ENCODE measurements at regions not wholly inside any gene's neighbourhood (a gene's known extent, or its start where the extent isn't known, plus 50 kb on each side); places are given as distances from the start of the nearest gene placed in this dataset.

- ATAC-seq (replicated peaks; ENCODE audit: extremely low read depth, poor library complexity, severe bottlenecking) (no peak), DNase-seq (ENCODE audit: low spot score in 2 of 2) (no peak)
- Mint-ChIP-seq H3K27me3 (peaks cover 48% of the 10 kb centered on the region), H3K9me3 (no peaks in the 10 kb centered on the region), H3K36me3 (ENCODE audit: insufficient read depth) (no peaks in the 10 kb centered on the region), H3K4me3 (no peak overlapping the region), H3K4me1 (no peaks in the 10 kb centered on the region), H3K27ac (ENCODE audit: low read depth) (no peak overlapping the region)
Observed at GRCh38 chr1:13930151-13930550, 230.2 kb downstream of the PRDM2 start.

DNA sequence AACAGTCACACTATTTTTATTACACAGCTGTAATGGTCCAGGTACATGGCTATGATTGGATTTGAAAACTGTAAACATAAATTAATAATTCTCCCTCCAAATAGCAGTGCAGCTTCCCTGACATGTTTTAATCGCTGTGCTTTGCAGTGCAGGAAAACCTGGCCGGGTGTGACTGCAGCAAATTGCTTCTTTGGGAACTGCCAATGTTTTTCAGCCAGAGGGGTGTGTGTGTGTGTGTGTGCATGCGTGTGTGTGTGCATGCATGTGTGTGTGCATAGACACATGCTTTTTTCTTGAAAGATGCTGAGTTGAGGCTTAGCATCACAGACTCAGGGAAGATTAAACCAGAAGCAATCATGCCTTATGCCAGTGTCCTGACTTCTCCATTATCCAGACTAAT is 231.2 kb downstream of the PRDM2 start:
- no peaks in the 10 kb centered on the region for H3K9me3 Mint-ChIP-seq
- H3K4me3 Mint-ChIP-seq, result no peak overlapping the region
- H3K36me3 Mint-ChIP-seq (ENCODE audit: insufficient read depth), result no peaks in the 10 kb centered on the region
- H3K27me3 Mint-ChIP-seq, result peaks cover 38% of the 10 kb centered on the region
- no peak overlapping the region for H3K27ac Mint-ChIP-seq (ENCODE audit: low read depth)
- DNase-seq (ENCODE audit: low spot score in 2 of 2), result no peak
- H3K4me1 Mint-ChIP-seq, result no peaks in the 10 kb centered on the region
- no peak for ATAC-seq (replicated peaks; ENCODE audit: extremely low read depth, poor library complexity, severe bottlenecking)

GRCh38 chr1:13935336-13935735 is 235.3 kb downstream of the PRDM2 start:
- Mint-ChIP-seq H3K27ac (ENCODE audit: low read depth) (no peak overlapping the region), H3K4me3 (no peak overlapping the region), H3K9me3 (no peaks in the 10 kb centered on the region), H3K36me3 (ENCODE audit: insufficient read depth) (no peaks in the 10 kb centered on the region), H3K4me1 (no peaks in the 10 kb centered on the region), H3K27me3 (peaks cover 47% of the 10 kb centered on the region)
- ATAC-seq (replicated peaks; ENCODE audit: extremely low read depth, poor library complexity, severe bottlenecking), result no peak
- no peak for DNase-seq (ENCODE audit: low spot score in 2 of 2)

DNA sequence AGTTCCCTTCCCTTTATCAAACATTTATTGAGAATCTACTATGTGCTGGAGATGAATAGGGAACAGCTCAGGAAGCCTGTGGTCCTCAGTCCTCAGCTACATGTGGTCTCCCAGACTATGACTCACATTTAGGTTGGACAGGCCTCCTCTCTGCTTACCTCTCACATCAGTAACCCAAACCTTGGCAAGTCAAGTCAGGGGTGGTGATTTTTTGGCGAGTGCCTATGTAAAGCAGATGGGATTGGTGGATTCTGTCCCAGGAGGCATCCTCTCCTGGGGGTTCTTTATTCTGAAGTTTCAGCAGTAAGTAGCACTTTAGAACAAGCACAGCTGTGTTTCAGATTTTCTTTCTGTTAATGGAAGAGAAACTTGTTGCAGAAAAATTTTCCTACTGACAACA is 241.3 kb downstream of the PRDM2 start:
- Mint-ChIP-seq H3K9me3 (no peaks in the 10 kb centered on the region), H3K4me3 (no peak overlapping the region), H3K27me3 (peaks cover 62% of the 10 kb centered on the region), H3K4me1 (no peaks in the 10 kb centered on the region), H3K27ac (ENCODE audit: low read depth) (no peak overlapping the region), H3K36me3 (ENCODE audit: insufficient read depth) (no peaks in the 10 kb centered on the region)
- DNase-seq (ENCODE audit: low spot score in 2 of 2) (no peak), ATAC-seq (replicated peaks; ENCODE audit: extremely low read depth, poor library complexity, severe bottlenecking) (no peak)

DNA sequence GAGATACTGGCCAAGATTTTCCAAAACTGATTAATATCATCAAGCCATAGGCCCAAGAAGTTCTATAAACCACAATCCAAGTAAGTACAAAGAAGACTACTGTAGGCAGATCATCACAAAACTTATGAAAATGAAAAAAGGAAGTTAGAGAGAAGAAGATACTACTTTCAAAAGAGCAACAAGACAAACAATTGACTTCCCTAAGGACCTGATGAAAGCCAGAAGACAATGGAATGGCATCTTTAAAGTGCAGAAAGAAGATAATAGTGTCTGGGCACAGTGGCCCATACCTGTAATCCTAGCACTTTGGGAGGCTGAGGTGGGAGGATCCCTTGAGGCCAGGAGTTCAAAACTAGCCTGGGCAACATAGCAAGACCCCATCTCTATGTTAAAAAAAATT is 243.1 kb downstream of the PRDM2 start:
- Mint-ChIP-seq H3K27ac (ENCODE audit: low read depth) (no peak overlapping the region), H3K9me3 (no peaks in the 10 kb centered on the region), H3K4me1 (no peaks in the 10 kb centered on the region), H3K27me3 (peaks cover 60% of the 10 kb centered on the region), H3K4me3 (no peak overlapping the region), H3K36me3 (ENCODE audit: insufficient read depth) (no peaks in the 10 kb centered on the region)
- DNase-seq (ENCODE audit: low spot score in 2 of 2), result no peak
- ATAC-seq (replicated peaks; ENCODE audit: extremely low read depth, poor library complexity, severe bottlenecking), result no peak

DNA sequence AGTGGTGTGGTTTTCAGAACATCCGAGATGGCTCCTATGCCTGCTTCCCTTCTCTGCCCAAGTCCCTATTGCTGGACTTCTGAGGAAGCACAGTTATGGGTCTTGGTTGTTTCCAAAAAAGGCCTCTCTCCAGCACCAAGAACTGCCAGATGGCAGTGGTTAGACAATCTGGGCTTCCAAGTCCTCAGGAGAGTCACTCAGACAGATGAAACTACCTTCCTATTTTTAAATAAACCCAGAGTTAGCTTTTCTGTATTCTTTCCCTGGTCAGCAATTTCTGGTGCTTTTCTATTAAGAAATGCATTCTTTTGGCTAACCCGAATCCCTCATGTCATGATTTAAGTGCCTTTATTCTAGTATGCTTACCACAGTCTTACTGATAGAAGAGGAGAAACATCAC is 245.9 kb downstream of the PRDM2 start:
- Mint-ChIP-seq H3K36me3 (ENCODE audit: insufficient read depth) (no peaks in the 10 kb centered on the region), H3K27me3 (peaks cover 52% of the 10 kb centered on the region), H3K4me3 (no peak overlapping the region), H3K9me3 (no peaks in the 10 kb centered on the region), H3K4me1 (no peaks in the 10 kb centered on the region), H3K27ac (ENCODE audit: low read depth) (no peak overlapping the region)
- DNase-seq (ENCODE audit: low spot score in 2 of 2) (no peak), ATAC-seq (replicated peaks; ENCODE audit: extremely low read depth, poor library complexity, severe bottlenecking) (no peak)

DNA sequence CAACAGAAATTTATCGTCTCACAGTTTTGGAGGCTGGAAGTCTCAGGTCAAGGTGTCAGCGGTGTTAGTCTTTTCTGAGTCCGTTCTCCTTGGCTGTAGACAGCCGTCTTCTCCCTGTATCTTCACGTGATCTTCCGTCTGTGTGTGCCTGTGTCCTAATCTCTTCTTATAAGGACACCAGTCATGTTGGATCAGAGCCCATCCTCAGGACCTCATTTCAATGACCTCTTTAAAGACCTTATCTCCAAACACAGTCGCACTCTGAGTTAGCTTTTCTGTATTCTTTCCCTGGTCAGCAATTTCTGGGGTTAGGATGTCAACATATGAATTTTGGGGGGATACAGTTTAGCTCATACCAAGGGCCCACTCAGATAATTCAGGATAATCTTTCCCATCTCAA is 247.7 kb downstream of the PRDM2 start:
- ATAC-seq (replicated peaks; ENCODE audit: extremely low read depth, poor library complexity, severe bottlenecking), result no peak
- no peak overlapping the region for H3K27ac Mint-ChIP-seq (ENCODE audit: low read depth)
- H3K36me3 Mint-ChIP-seq (ENCODE audit: insufficient read depth), result peaks cover 1% of the 10 kb centered on the region

GRCh38 chr1:13948396-13948795 is 248.4 kb downstream of the PRDM2 start:
- Mint-ChIP-seq H3K36me3 (ENCODE audit: insufficient read depth) (peaks cover 1% of the 10 kb centered on the region), H3K4me1 (no peaks in the 10 kb centered on the region), H3K4me3 (no peak overlapping the region), H3K9me3 (no peaks in the 10 kb centered on the region), H3K27ac (ENCODE audit: low read depth) (no peak overlapping the region), H3K27me3 (peaks cover 46% of the 10 kb centered on the region)
- DNase-seq (ENCODE audit: low spot score in 2 of 2) (no peak), ATAC-seq (replicated peaks; ENCODE audit: extremely low read depth, poor library complexity, severe bottlenecking) (no peak)

More for the DNA sequence above, 247.7 kb downstream of the PRDM2 start:
- no peak overlapping the region for H3K4me3 Mint-ChIP-seq
- H3K27me3 Mint-ChIP-seq, result peaks cover 46% of the 10 kb centered on the region
- DNase-seq (ENCODE audit: low spot score in 2 of 2), result no peak
- H3K4me1 Mint-ChIP-seq, result no peaks in the 10 kb centered on the region
- H3K9me3 Mint-ChIP-seq, result no peaks in the 10 kb centered on the region

DNA sequence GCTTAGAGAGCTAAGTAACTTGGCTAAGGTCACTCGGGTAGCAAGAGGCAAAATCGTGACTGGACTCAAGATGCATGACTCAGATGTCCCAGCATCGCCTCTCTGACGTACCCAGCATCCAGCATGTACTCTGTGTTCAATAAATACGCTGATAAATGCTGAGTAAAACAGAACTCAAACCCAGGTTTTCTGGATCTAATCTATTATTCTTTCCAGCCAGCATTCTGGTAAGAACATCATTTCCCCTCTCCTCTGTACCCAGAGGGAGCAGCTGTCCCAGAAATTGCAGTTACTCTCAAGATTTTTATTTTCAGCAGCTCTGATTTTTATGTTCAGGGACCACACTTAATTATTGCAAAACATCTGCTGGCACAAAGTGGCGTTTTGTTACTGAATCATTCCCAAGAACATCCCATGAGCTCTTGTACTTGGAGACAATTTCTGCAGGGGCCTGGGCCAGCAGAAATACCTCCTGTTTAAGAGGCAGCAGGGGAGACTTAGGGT is 249.0 kb downstream of the PRDM2 start:
- ATAC-seq (replicated peaks; ENCODE audit: extremely low read depth, poor library complexity, severe bottlenecking) (no peak), DNase-seq (ENCODE audit: low spot score in 2 of 2) (no peak)
- no peaks in the 10 kb centered on the region for H3K4me1 Mint-ChIP-seq
- H3K9me3 Mint-ChIP-seq, result no peaks in the 10 kb centered on the region
- H3K4me3 Mint-ChIP-seq, result no peak overlapping the region
- H3K27me3 Mint-ChIP-seq, result peaks cover 45% of the 10 kb centered on the region
- no peak overlapping the region for H3K27ac Mint-ChIP-seq (ENCODE audit: low read depth)
- peaks cover 1% of the 10 kb centered on the region for H3K36me3 Mint-ChIP-seq (ENCODE audit: insufficient read depth)

DNA sequence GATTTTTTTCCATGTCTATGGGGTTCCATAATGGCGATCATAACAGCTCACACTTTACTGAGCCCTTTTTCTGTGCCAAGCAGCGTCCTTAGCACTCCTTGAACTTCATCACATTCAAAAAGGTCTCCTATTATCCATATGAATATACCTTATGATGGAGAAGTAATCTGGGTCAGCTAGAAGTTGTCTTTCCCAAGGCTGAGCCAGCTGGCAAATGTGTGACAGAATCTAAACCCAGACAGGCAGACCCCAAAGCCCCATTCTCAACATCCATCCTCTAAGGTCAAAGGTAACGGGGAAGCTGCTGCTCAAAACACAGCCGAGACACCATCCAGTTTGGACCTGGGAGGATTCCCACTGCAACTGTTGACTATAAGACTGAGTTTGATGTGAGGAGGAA is 249.6 kb downstream of the PRDM2 start:
- Mint-ChIP-seq H3K4me3 (no peak overlapping the region), H3K27me3 (peaks cover 39% of the 10 kb centered on the region), H3K36me3 (ENCODE audit: insufficient read depth) (peaks cover 1% of the 10 kb centered on the region), H3K9me3 (no peaks in the 10 kb centered on the region), H3K4me1 (no peaks in the 10 kb centered on the region), H3K27ac (ENCODE audit: low read depth) (no peak overlapping the region)
- ATAC-seq (replicated peaks; ENCODE audit: extremely low read depth, poor library complexity, severe bottlenecking), result no peak
- no peak for DNase-seq (ENCODE audit: low spot score in 2 of 2)

DNA sequence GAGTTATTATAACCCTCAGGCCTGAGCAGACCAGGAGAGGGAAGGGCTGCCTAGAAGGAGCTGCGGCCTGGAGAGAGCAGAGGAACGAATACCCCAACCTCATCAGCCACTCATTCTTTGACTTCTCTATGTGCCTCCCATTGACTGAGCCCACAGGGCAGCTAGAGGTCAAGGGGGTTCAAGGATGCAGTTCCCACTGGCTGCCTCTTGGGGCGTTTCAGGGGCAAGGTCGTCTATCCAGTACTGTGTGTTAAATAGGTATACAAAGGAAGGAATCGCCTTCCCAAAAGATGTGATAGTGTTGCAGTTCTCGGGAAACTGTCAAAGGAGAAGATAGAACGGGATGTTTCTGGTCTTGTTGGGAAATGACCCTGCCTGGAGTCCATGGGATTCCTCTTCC is 250.6 kb downstream of the PRDM2 start:
- H3K4me3 Mint-ChIP-seq, result no peak overlapping the region
- H3K27me3 Mint-ChIP-seq, result peaks cover 33% of the 10 kb centered on the region
- ATAC-seq (replicated peaks; ENCODE audit: extremely low read depth, poor library complexity, severe bottlenecking) (no peak), DNase-seq (ENCODE audit: low spot score in 2 of 2) (no peak)
- H3K4me1 Mint-ChIP-seq, result no peaks in the 10 kb centered on the region
- H3K9me3 Mint-ChIP-seq, result no peaks in the 10 kb centered on the region
- no peak overlapping the region for H3K27ac Mint-ChIP-seq (ENCODE audit: low read depth)
- H3K36me3 Mint-ChIP-seq (ENCODE audit: insufficient read depth), result peaks cover 1% of the 10 kb centered on the region

GRCh38 chr1:13951793-13952751 is 252.1 kb downstream of the PRDM2 start:
- Mint-ChIP-seq H3K36me3 (ENCODE audit: insufficient read depth) (peaks cover 1% of the 10 kb centered on the region), H3K4me1 (no peaks in the 10 kb centered on the region), H3K27me3 (peaks cover 44% of the 10 kb centered on the region), H3K27ac (ENCODE audit: low read depth) (no peak overlapping the region), H3K4me3 (no peak overlapping the region), H3K9me3 (no peaks in the 10 kb centered on the region)
- DNase-seq (ENCODE audit: low spot score in 2 of 2), result no peak
- ATAC-seq (replicated peaks; ENCODE audit: extremely low read depth, poor library complexity, severe bottlenecking), result no peak

DNA sequence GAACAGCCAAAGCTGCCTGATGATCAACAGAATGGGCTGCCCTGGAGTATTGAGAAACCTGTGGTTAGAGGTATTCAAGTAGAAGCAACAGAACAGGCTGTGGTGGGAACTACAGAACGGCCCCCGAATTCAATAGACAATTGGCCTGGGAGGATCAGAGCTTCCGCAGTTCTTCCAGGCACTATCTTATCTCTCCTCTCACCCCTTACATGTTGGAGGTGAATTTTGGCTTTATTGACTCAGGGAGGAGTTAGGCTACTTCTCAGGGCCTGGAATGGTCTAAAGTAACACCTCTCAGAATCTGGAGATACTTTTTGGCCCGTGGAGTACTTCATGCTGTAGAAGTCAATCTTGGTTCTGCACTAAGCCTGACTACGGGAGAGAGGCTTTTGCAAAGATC is 253.0 kb downstream of the PRDM2 start:
- no peaks in the 10 kb centered on the region for H3K9me3 Mint-ChIP-seq
- H3K27me3 Mint-ChIP-seq, result peaks cover 44% of the 10 kb centered on the region
- H3K36me3 Mint-ChIP-seq (ENCODE audit: insufficient read depth), result peaks cover 1% of the 10 kb centered on the region
- no peak for DNase-seq (ENCODE audit: low spot score in 2 of 2)
- no peak overlapping the region for H3K4me3 Mint-ChIP-seq
- ATAC-seq (replicated peaks; ENCODE audit: extremely low read depth, poor library complexity, severe bottlenecking), result no peak
- no peaks in the 10 kb centered on the region for H3K4me1 Mint-ChIP-seq
- H3K27ac Mint-ChIP-seq (ENCODE audit: low read depth), result no peak overlapping the region

All from central memory CD8-positive, alpha-beta T cell (primary cell).